ENCODE measurements at regions not wholly inside any gene's neighbourhood (a gene's known extent, or its start where the extent isn't known, plus 50 kb on each side); places are given as distances from the start of the nearest gene placed in this dataset.

- Histone ChIP-seq H4K5ac (ENCODE audit: insufficient read length, low read depth, low read length) (no peak overlapping the region), H4K20me1 (ENCODE audit: control insufficient read depth, insufficient read depth, insufficient read length) (no peaks in the 10 kb centered on the region), H2BK120ac (ENCODE audit: low read depth, low read length, poor library complexity, severe bottlenecking) (no peak overlapping the region), H3T11ph (ENCODE audit: low read length) (no peak overlapping the region), H2AK5ac (ENCODE audit: insufficient read length, low read length) (no peak overlapping the region), H3K4me2 (ENCODE audit: insufficient read depth, insufficient read length, low read length) (no peak overlapping the region), H3K14ac (ENCODE audit: insufficient read depth, low read length) (no peak overlapping the region), H2BK15ac (ENCODE audit: low read depth, low read length) (no peak overlapping the region), H2AFZ (ENCODE audit: low read length) (no peak overlapping the region), H4K91ac (ENCODE audit: insufficient read length, low read depth, low read length) (no peak overlapping the region), H3K9me3 (ENCODE audit: control insufficient read depth, low read depth, low read length) (no peaks in the 10 kb centered on the region), H4K8ac (replicated peaks; ENCODE audit: insufficient read length, low read depth, low read length) (no peak overlapping the region), H3K4ac (ENCODE audit: low read depth, low read length) (no peak overlapping the region), H3K27ac (ENCODE audit: insufficient read length, low read depth, low read length) (no peak overlapping the region), H3K79me2 (ENCODE audit: insufficient read depth, low read length) (no peaks in the 10 kb centered on the region; the same call in 1 of the 2 replicates), H3K56ac (ENCODE audit: insufficient read length, low read depth, low read length) (no peak overlapping the region), H3K23ac (ENCODE audit: insufficient read length, low read depth, low read length) (no peak overlapping the region), H3K9ac (ENCODE audit: extremely low read depth, insufficient read length, low read length) (no peak overlapping the region), H3K4me1 (ENCODE audit: insufficient read depth, low read length) (peaks cover 8% of the 10 kb centered on the region; the same call in 1 of the 2 replicates), H3K27me3 (ENCODE audit: insufficient read depth, low read length) (no peaks in the 10 kb centered on the region), H2BK20ac (ENCODE audit: low read depth, low read length, poor library complexity, severe bottlenecking) (no peak overlapping the region), H2BK12ac (ENCODE audit: insufficient read length, low read depth, low read length) (no peak overlapping the region), H3K23me2 (ENCODE audit: insufficient read length, low read depth, low read length, poor library complexity, severe bottlenecking) (no peaks in the 10 kb centered on the region), H3K79me1 (ENCODE audit: insufficient read depth, low read depth, low read length, poor library complexity, severe bottlenecking) (no peaks in the 10 kb centered on the region), H3K18ac (ENCODE audit: insufficient read length, low read depth, low read length) (no peak overlapping the region), H2BK5ac (ENCODE audit: insufficient read length, low read length) (no peak overlapping the region)
- WGBS (ENCODE audit: extremely low coverage, insufficient read length, low lambda C conversion rate) = no CpG with 5 or more reads among the region's 5 CpGs
- H3K27ac Mint-ChIP-seq = peak overlapping the region in 1 of 3 experiments; percentile 39; a peak in 2 of 7 replicates
- H3K4me1 Mint-ChIP-seq = peaks cover 48 to 52% of the 10 kb centered on the region in 2 experiments
- H3K4me3 Mint-ChIP-seq = no peak overlapping the region
- no peaks in the 10 kb centered on the region for H3K27me3 Mint-ChIP-seq (ENCODE audit: low read depth)
- 0 out of 7 replicates have a peak, but pooled peaks cover 0 to 3% (median 0%) of the 10 kb centered on the region in 3 experiments for H3K36me3 Mint-ChIP-seq (ENCODE audit: insufficient read depth in 1 of 3, low read depth in 3 of 3)
- no peak for DNase-seq
- TF ChIP-seq, protein P1, sequence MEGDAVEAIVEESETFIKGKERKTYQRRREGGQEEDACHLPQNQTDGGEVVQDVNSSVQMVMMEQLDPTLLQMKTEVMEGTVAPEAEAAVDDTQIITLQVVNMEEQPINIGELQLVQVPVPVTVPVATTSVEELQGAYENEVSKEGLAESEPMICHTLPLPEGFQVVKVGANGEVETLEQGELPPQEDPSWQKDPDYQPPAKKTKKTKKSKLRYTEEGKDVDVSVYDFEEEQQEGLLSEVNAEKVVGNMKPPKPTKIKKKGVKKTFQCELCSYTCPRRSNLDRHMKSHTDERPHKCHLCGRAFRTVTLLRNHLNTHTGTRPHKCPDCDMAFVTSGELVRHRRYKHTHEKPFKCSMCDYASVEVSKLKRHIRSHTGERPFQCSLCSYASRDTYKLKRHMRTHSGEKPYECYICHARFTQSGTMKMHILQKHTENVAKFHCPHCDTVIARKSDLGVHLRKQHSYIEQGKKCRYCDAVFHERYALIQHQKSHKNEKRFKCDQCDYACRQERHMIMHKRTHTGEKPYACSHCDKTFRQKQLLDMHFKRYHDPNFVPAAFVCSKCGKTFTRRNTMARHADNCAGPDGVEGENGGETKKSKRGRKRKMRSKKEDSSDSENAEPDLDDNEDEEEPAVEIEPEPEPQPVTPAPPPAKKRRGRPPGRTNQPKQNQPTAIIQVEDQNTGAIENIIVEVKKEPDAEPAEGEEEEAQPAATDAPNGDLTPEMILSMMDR (conservative IDR thresholded peaks at IDR 0.05) = no peak
- no peaks in the 10 kb centered on the region for H3K9me3 Mint-ChIP-seq
Observed at GRCh38 chr6:138596126-138596525, 96.8 kb upstream of the NHSL1 start.
